Mucosa of descending colon (tissue), 3 donors: ENCODE measurements at regions not wholly inside any gene's neighbourhood (a gene's known extent, or its start where the extent isn't known, plus 50 kb on each side); places are given as distances from the start of the nearest gene placed in this dataset.

ENCODE experiments used
- ATAC-seq: fragments of 200-7000 bp; cut with Tn5 transposase; one replicate; pipeline ENCODE4 v1.9.1; 2020; ENCODE audit warnings: mild to moderate bottlenecking, moderate library complexity
- DNase-seq, 3 donors: peaks; one replicate each; pipeline ENCODE4 v3.0.0-alpha.2; 2020
- H3K36me3 ChIP-seq: fragments of 200-600 bp; one replicate; pipeline ENCODE4 v1.8.0; 2021; ENCODE audit warnings: low read depth, mild to moderate bottlenecking
- H3K4me1 ChIP-seq: fragments of 200-600 bp; one replicate; pipeline ENCODE4 v1.8.0; 2021; ENCODE audit warnings: low read depth, mild to moderate bottlenecking
- H3K4me3 ChIP-seq: fragments of 200-600 bp; one replicate; pipeline ENCODE4 v1.8.0; 2021; ENCODE audit warnings: mild to moderate bottlenecking
- H3K9me3 ChIP-seq: fragments of 200-600 bp; one replicate; pipeline ENCODE4 v1.8.0; 2021; ENCODE audit warnings: mild to moderate bottlenecking
- intact Hi-C, 2 donors: fragments of 100-400 bp; cut with DNase I in 1 of 2; cut with micrococcal nuclease in 1 of 2; formaldehyde crosslinking; loops; one replicate each; pipeline versions ENCODE4 v1.11.0 to v1.11.1; 2022; cut with DNase I, micrococcal nuclease
- TF ChIP-seq, protein P1 (sequence below): fragments of 200-600 bp; IDR thresholded peaks from one replicate; pipeline ENCODE4 v1.8.0; 2022; ENCODE audit warnings: antibody characterized with exemption, mild to moderate bottlenecking
- donor health status: DM: no; HTN: no; CAD: no; lungs with moderate emphysema.
- donor health status: DM: no; HTN: no; CAD: no.
- donor health status: DM: no; HTN: yes; CAD: no.

- no peaks in the 10 kb centered on the region for H3K9me3 ChIP-seq
- TF ChIP-seq, protein P1, sequence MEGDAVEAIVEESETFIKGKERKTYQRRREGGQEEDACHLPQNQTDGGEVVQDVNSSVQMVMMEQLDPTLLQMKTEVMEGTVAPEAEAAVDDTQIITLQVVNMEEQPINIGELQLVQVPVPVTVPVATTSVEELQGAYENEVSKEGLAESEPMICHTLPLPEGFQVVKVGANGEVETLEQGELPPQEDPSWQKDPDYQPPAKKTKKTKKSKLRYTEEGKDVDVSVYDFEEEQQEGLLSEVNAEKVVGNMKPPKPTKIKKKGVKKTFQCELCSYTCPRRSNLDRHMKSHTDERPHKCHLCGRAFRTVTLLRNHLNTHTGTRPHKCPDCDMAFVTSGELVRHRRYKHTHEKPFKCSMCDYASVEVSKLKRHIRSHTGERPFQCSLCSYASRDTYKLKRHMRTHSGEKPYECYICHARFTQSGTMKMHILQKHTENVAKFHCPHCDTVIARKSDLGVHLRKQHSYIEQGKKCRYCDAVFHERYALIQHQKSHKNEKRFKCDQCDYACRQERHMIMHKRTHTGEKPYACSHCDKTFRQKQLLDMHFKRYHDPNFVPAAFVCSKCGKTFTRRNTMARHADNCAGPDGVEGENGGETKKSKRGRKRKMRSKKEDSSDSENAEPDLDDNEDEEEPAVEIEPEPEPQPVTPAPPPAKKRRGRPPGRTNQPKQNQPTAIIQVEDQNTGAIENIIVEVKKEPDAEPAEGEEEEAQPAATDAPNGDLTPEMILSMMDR: no peak
- H3K4me3 ChIP-seq: no peak overlapping the region
- H3K36me3 ChIP-seq: no peaks in the 10 kb centered on the region
- ATAC-seq (no peak), DNase-seq (no peak)
- no peaks in the 10 kb centered on the region for H3K4me1 ChIP-seq
- intact Hi-C loops: loop anchor here (10.0 kb wide), 2 partner anchors 171 to 511 kb away; no protein-coding TSS in a partner anchor
Observed at GRCh38 chr13:33725340-33725739, 92.6 kb upstream of the RFC3 start.

GRCh38 chr13:33727297-33728083, 90.5 kb upstream of the RFC3 start:
- TF ChIP-seq, protein P1: no peak
- no peak for ATAC-seq
- Histone ChIP-seq H3K36me3 (no peaks in the 10 kb centered on the region), H3K4me1 (no peaks in the 10 kb centered on the region), H3K4me3 (no peak overlapping the region), H3K9me3 (no peaks in the 10 kb centered on the region)
- intact Hi-C loops: loop anchor here (10.0 kb wide), 2 partner anchors 173 to 513 kb away; no protein-coding TSS in a partner anchor
- DNase-seq: no peak

DNA sequence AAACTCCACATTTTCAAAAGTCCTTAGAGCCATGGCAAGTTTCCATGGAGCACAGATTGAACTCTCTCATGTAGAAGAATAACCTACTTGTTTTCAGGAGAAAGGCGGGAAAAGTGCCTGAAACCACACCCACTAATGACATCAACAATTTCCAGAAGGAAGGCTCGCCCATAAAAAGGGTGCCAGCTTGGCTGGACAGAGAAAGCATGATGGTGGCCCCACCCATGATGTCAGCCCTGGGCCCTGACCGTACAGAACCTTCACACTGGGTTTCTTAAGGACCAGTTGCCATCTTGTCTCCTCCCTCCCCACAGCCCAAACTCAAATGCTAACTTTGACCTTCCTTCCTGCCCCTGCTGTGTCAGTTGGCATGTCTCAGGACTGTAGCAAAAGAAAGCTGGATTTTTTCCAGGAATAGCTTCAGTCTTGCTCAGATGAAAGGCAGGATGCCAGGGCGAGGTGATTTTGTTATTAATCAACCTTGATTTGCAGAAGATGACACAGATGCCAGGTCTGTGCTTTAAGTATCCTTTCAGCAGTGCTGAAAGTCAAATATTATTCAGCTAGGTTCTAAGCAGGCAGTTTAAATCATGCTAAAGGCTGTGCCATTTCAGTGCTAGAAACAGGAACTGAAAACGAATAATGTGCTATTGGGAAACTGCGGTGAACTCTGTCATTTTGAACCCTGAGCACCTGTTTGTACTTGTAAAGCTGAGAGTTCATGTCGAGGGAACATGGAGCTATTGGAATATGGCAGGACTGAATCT, 89.5 kb upstream of the RFC3 start:
- no peaks in the 10 kb centered on the region for H3K4me1 ChIP-seq
- no peak for DNase-seq
- no peaks in the 10 kb centered on the region for H3K9me3 ChIP-seq
- TF ChIP-seq, protein P1: no peak
- no peak overlapping the region for H3K4me3 ChIP-seq
- H3K36me3 ChIP-seq: no peaks in the 10 kb centered on the region
- peak; percentile 29 for ATAC-seq
- intact Hi-C loops: loop anchor here (10.0 kb wide), 2 partner anchors 174 to 514 kb away; no protein-coding TSS in a partner anchor

- no peak for DNase-seq
- intact Hi-C loops: no loop called here
- no peak overlapping the region for H3K4me3 ChIP-seq
- no peaks in the 10 kb centered on the region for H3K36me3 ChIP-seq
- ATAC-seq: peak; percentile 22
- no peaks in the 10 kb centered on the region for H3K4me1 ChIP-seq
- TF ChIP-seq, protein P1: no peak
- no peaks in the 10 kb centered on the region for H3K9me3 ChIP-seq
Observed at GRCh38 chr13:33730147-33730546, 87.8 kb upstream of the RFC3 start.

DNA sequence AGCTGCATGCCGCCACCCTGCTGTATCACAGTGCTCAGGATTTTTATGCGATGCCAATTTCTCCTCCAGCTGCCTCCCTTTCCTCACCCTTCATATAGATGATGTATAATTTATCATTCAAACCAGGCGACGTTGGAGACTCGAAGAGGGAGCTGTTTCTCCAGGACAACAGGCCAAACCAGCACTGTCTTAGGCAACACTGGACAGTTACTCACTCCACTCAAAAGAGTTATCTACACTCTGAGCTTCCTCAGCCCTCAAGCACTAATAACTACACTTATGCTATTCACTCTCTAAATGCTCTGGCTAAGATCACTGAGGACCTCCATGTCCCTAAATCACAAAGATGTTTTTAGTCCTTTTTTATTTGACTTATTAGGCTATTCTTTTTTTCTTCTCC, 87.3 kb upstream of the RFC3 start:
- TF ChIP-seq, protein P1: no peak
- no peaks in the 10 kb centered on the region for H3K4me1 ChIP-seq
- intact Hi-C loops: no loop called here

More for the DNA sequence above, 87.3 kb upstream of the RFC3 start:
- DNase-seq (no peak), ATAC-seq (no peak)
- Histone ChIP-seq H3K36me3 (no peaks in the 10 kb centered on the region), H3K9me3 (no peaks in the 10 kb centered on the region), H3K4me3 (no peak overlapping the region)
